ENCODE measurements at regions not wholly inside any gene's neighbourhood (a gene's known extent, or its start where the extent isn't known, plus 50 kb on each side); places are given as distances from the start of the nearest gene placed in this dataset.
"Not testable (repeated sequence)": the region's sequence is repeated elsewhere in the genome, so short reads cannot be mapped to it uniquely, and the experiment has no call there.

GRCh38 chr18:68427951-68428401 is 286.9 kb downstream of the TMX3 start:
- no peak for DNase-seq

- no peak for DNase-seq
Measured at GRCh38 chr18:68426731-68427315, 288.1 kb downstream of the TMX3 start.

DNA sequence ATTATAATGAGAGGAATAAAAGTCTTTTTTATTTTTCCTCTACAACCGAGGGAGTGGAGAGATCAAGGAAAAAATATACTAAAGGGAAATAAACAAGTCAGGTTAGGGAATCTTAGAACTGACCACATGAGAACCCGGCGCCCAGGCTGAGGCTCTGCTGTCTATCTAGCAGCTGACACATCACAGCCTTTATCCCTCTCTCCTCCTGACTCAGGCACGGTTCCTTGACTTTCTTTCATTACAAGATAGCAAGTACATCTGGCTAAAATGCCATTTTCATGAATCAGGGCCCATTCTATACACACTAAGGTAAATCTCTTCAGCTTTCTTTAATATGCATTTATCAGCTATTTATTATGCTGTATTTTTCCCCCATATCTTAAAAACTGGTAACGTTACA is 296.0 kb downstream of the TMX3 start:
- no peak for DNase-seq

DNA sequence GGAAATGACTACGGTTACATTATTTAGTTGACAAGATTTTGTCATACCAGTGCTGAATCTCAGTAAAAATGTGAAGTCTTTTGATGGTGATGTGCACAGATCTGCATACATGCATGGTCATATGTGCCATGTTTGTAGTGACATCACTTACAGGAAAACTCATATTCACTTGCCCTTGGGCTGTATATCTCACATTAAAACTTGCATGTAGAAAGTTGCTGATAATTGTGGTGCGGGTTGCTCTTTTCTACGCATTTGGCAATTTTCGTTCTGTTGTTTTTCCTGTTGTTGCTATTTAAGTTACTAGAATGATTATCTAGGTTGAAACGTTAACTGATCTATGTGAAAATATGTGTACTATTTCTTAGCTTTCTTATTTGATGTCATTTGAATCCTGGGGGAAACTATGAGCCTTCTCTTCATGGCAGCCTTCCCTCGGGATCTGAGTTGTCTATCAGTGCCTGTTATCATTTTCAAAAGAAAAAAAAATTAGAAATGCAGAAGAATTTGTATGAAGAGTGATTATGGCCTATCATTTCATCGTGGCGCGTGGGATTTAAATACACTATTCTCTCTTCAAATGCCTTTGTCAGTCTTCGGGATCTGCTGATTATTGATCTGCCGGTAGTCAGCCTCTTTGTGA is 296.6 kb downstream of the TMX3 start:
- no peak for DNase-seq

DNA sequence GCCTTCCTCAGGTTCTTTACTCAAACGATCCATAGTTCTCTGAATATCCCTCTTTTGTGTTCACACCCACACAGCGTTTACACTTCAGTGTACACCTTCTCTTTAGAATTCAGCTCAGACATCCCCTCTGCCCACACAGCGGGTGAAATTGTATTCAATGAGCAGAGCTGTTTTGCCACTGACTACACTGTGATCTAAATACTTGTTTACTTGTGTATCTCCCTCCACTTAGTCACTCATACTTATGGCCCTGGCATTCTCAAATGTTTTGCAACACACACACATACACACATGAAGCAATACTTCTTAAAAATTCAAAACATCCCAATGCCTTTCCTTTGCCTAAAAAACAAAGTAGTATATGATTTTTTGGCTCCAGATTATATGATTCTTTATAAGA is 297.1 kb downstream of the TMX3 start:
- DNase-seq, result no peak

GRCh38 chr18:68417166-68417799 is 297.6 kb downstream of the TMX3 start:
- no peak for DNase-seq

GRCh38 chr18:68414407-68414806 is 300.5 kb downstream of the TMX3 start:
- DNase-seq, result no peak

DNA sequence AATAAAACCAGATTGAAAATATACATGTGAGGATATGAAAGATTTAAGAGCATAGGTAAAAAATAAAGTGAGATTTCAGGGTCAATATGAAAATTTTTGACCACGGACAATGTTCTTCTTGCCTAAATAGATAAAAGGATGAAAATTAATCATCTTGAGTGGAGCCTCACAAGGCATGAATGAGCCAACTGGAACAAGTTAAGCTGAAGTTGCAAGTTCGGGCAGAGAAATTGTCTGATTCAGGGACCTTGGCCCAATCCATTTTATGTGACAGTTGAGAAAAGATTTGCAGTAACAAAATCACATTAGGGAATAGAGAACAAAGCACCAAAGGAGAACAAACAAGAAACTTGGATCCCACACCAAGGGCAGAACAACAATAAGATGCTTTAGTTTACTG is 305.3 kb downstream of the TMX3 start:
- no peak for DNase-seq

GRCh38 chr18:68406761-68407160 is 308.1 kb downstream of the TMX3 start:
- no peak for DNase-seq

GRCh38 chr18:68402784-68403183 is 312.1 kb downstream of the TMX3 start:
- no peak for DNase-seq

DNA sequence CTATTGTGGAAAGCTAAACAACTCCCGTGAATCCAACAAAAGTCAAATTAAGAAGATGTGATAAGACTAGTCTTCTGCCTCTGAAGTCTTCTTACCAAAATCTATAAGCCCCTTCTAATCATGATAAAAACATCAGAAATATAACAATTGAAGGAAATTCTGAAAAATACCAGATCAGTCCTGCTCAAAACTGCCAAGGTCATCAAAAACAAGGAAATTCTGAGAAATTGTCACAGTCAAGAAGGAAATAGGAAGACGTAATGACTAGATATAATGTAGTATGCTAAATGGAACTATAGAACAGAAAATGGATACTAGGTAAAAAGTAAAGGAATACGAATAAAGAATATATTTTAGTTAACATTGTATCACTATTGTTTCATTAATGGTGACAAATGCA is 314.0 kb downstream of the TMX3 start:
- no peak for DNase-seq

DNA sequence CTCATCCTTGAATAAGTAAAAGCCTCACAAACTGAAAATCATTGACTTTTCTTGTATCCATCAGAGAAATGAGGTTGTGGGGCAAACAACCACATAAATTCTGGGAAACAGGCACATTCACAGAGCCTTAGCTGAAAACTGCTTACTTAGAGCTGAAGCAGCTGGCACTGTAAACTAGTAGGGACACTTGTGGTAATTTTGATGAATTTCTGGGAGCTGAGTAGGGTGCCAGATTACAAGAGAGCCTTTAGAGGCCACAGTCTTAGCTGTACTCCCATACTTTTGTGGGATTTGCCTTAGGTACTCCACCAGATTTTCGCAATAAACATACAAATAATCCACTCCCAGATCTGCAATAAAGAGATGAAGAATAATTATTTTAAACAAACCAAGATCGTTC is 315.2 kb downstream of the TMX3 start:
- DNase-seq, result no peak

DNA sequence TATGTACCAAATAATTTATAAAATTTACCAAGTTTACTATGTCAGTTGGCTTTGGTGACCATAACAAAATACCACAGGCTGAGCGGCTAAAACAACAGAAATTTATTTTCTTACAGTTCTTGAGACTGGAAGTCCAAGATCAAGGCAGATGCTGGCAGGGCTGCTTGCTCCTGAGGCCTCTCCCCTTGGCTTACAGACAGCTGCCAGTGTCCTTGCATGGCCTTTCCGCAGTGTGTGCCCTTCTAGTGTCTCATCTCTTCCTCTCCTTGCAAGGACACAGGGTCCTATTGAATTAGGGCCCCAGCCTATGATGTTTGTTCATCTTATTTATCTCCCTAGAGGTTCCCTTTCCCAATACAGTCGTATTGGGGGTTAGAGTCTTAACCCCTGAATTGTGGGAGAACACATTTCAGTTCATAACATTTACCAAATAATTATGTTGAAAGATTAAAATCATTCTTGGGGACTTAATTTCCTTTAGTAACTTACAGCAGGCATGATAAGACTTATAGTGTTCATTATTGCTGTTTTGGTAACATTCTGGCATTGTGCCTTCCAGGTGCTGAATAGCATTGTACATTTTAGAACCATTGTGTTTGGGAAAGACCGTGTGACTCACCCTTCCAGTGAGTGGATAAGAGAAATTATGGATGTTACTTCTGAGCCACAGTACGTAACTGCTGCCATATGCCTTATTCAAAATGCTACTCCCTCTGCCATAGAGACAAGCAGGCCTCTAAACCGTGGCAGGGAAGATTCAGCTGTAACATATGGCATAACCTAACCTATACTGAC is 317.5 kb downstream of the TMX3 start:
- DNase-seq, result no peak

GRCh38 chr18:68394705-68395104 is 320.2 kb downstream of the TMX3 start:
- DNase-seq, result no peak

- no peak for DNase-seq
Measured at GRCh38 chr18:68391801-68392200, 323.1 kb downstream of the TMX3 start.

- no peak for DNase-seq
Measured at GRCh38 chr18:68387246-68387645, 327.7 kb downstream of the TMX3 start.

GRCh38 chr18:68383979-68384378 is 330.9 kb downstream of the TMX3 start:
- DNase-seq, result not testable (repeated sequence)

- DNase-seq, result no peak
Measured at GRCh38 chr18:68376926-68377325, 338.0 kb downstream of the TMX3 start.

DNA sequence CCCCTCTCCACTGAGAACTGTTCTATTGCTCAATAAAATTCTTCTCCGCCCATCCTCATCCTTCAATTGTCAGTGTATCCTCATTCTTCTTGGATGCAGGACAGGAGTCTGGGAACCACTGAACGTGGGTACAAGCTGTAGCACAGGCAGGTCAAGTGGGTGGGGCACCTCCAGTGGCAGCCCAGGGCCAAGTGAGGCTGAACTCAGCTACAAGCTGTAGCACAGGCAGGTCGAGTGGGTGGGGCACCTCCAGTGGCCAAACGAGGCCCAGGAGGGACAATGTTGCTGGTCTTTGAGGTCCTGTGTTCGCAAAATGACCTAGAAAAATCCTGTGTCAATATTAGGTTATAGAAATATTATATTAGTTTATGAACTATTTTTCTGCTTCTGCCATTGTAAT is 352.0 kb downstream of the TMX3 start:
- DNase-seq, result no peak

DNA sequence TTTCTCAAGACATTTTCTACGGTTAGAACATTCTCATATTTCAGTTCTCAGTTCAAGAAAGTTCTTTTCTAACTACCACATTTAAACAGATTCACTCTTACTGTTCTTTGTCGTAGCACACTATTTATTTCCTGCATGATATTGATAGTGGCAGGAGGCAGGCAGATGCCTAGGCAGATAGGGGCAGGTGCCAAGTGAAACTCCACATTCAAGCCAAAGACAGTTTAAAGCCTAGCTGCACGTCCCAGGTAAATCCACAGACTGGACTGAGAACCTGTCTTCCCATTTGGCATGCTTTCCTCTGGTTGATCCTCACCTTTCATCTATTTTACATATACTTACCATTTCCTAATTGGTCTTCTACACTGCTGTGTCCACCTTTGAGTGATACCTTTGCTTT is 359.3 kb downstream of the TMX3 start:
- DNase-seq, result no peak

- DNase-seq, result no peak
Measured at GRCh38 chr18:68354176-68354575, 360.7 kb downstream of the TMX3 start.

DNA sequence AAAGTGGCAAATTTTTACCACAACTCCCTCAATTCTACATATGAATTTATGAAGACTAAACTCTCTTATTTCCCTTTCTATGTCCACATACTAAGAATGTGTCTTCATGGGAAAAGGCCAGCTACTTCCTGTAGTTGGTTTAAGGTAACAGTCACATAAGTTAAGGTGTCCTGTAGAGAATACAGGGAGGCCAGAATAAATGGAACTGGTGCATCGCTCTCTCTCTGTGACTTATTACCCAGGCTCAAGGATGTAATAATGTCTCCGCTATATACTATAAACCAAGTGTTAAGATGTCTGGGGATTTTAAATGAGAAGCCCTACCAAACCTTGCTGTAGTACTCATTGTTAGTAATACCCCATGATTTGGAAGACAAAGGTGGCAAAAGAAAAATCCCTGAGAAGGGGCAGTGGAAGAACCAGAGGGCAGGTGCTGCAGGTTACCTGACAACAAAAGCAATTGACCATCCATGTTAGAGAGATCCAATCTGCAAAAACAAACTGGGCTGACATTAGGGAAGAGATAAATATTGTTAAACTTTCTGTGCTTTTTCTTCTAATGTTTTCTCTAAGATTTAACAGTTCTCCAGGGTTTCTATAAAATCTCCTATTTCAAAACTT is 372.8 kb downstream of the TMX3 start:
- DNase-seq, result no peak

DNA sequence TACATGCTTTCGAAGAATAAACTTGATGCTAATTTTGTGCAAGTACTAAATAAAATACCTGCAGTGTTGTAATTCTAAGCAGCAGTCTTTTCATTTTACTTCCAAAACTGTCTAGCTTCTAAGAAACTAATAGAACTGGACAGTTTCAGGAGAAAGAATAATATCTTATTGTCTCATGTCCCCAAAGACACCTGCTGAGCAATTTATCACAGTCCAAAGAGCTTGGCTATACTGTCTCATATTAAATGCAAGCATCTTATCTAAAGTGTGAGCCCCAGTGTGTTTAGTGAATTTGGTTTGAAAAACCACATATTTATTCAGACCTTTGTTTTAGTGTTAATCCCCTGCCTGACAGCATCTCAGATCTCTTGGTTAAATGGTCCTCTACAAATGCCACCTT is 374.3 kb downstream of the TMX3 start:
- no peak for DNase-seq
